SK-N-SH (cell line): ENCODE measurements at regions not wholly inside any gene's neighbourhood (a gene's known extent, or its start where the extent isn't known, plus 50 kb on each side); places are given as distances from the start of the nearest gene placed in this dataset.

Source experiments
- CTCF ChIA-PET: fragments of 300-600, 350-600 bp; formaldehyde crosslinking; extraction: SDS; loops from one replicate; lab custom pipeline; 2021; lab: Yijun Ruan, JAX
- POLR2A ChIA-PET: fragments of 350-600 bp; sonication (Branson Sonifier 250); formaldehyde crosslinking; extraction: SDS; loops from one replicate; lab custom pipeline; 2020; ENCODE audit warnings: antibody characterized with exemption, inconsistent platforms; lab: Yijun Ruan, JAX
- DNase-seq: peaks from one replicate; pipeline ENCODE4 v3.0.0; 2012
- H2AFZ ChIP-seq: fragments of 200-600 bp; sonication (generic); 2 replicates; pipeline ENCODE4 v1.8.1; 2016; ENCODE audit warnings: antibody characterized with exemption, mild to moderate bottlenecking, low read depth
- H3F3A ChIP-seq: fragments of 200-600 bp; sonication (generic); replicated peaks from 2 replicates; pipeline ENCODE3; 2016; ENCODE audit warnings: antibody characterized with exemption, mild to moderate bottlenecking; ENCODE audit not compliant: insufficient read depth
- H3K27ac ChIP-seq, 2 experiments: fragments of 200-500 bp in 1 of 2; fragments of 200-600 bp in 1 of 2; sonication (Bioruptor generic) in 1 of 2; sonication (generic), shearing (Covaris generic) in 1 of 2; 2 replicates each; pipeline versions ENCODE4 v1.5.1 to v1.6.1; 2014 to 2016; ENCODE audit warnings: low read depth in 2 of 2, inconsistent platforms in 1 of 2, low read length in 1 of 2, mild to moderate bottlenecking in 1 of 2, mixed read lengths in 1 of 2
- H3K27me3 ChIP-seq: fragments of 200-600 bp; sonication (generic), shearing (Covaris generic); 2 replicates; pipeline ENCODE4 v1.6.1; 2016; ENCODE audit warnings: mixed run types; ENCODE audit not compliant: insufficient read depth
- H3K36me3 ChIP-seq, 2 experiments: fragments of 200-500 bp in 1 of 2; fragments of 200-600 bp in 1 of 2; sonication (Bioruptor generic) in 1 of 2; sonication (generic) in 1 of 2; replicated peaks in 1 of 2; 2 replicates each; pipeline versions ENCODE3 to v1.5.1; 2014 to 2016; ENCODE audit warnings: low read length in 1 of 2, mild to moderate bottlenecking in 1 of 2; ENCODE audit not compliant: insufficient read depth in 2 of 2, control insufficient read depth in 1 of 2
- H3K4me1 ChIP-seq, 2 experiments: fragments of 200-500 bp in 1 of 2; fragments of 200-600 bp in 1 of 2; sonication (Bioruptor generic) in 1 of 2; sonication (generic), shearing (Covaris generic) in 1 of 2; 2 replicates each; pipeline versions ENCODE4 v1.5.1 to v1.6.1; 2014 to 2016; ENCODE audit warnings: low read depth in 1 of 2, low read length in 1 of 2, mixed run types in 1 of 2; ENCODE audit not compliant: insufficient read depth in 2 of 2, control insufficient read depth in 1 of 2
- H3K4me2 ChIP-seq: fragments of 200-600 bp; sonication (generic), shearing (Covaris generic); 2 replicates; pipeline ENCODE4 v1.6.1; 2017; ENCODE audit warnings: mixed run types
- H3K4me3 ChIP-seq, 2 experiments: fragments of 200-500 bp in 1 of 2; fragments of 200-600 bp in 1 of 2; sonication (Bioruptor generic) in 1 of 2; sonication (generic), shearing (Covaris generic) in 1 of 2; 2 replicates each; pipeline versions ENCODE4 v1.5.1 to v1.8.1; 2014 to 2016; ENCODE audit warnings: low read depth in 2 of 2, inconsistent platforms in 1 of 2, low read length in 1 of 2, mild to moderate bottlenecking in 1 of 2, mixed read lengths in 1 of 2, moderate library complexity in 1 of 2
- H3K79me2 ChIP-seq: fragments of 200-600 bp; sonication (generic); 2 replicates; pipeline ENCODE4 v1.8.1; 2017; ENCODE audit warnings: mild to moderate bottlenecking; ENCODE audit not compliant: insufficient read depth
- H3K9ac ChIP-seq: fragments of 200-600 bp; sonication (generic); 2 replicates; pipeline ENCODE4 v1.6.1; 2017; ENCODE audit warnings: mixed run types
- H3K9me2 ChIP-seq: fragments of 200-600 bp; sonication (generic); 2 replicates; pipeline ENCODE4 v1.6.1; 2017; ENCODE audit warnings: mixed run types
- H3K9me3 ChIP-seq: fragments of 200-600 bp; sonication (generic); 2 replicates; pipeline ENCODE4 v1.6.1; 2017; ENCODE audit warnings: mixed run types, mild to moderate bottlenecking, moderate library complexity
- H4K20me1 ChIP-seq: fragments of 200-600 bp; sonication (generic); 2 replicates; pipeline ENCODE4 v1.6.1; 2017; ENCODE audit warnings: mild to moderate bottlenecking, mixed run types; ENCODE audit not compliant: insufficient read depth
- EP300 ChIP-seq, 2 experiments: IDR thresholded peaks; 2 replicates each; pipeline versions ENCODE4 v1.4.0 to v1.6.1; 2012; ENCODE audit warnings: borderline replicate concordance in 1 of 2, low read depth in 1 of 2, low read length in 1 of 2
- EZH2phosphoT487 ChIP-seq: fragments of 200-600 bp; sonication (generic); IDR thresholded peaks from 2 replicates; pipeline ENCODE4 v1.6.1; 2017; ENCODE audit warnings: low read depth, mixed run types, mild to moderate bottlenecking, antibody characterized with exemption, moderate library complexity, borderline replicate concordance
- FOXM1 ChIP-seq: IDR thresholded peaks from 2 replicates; pipeline ENCODE4 v1.4.0; 2012; ENCODE audit warnings: low read depth, mild to moderate bottlenecking
- GABPA ChIP-seq: IDR thresholded peaks from 2 replicates; pipeline ENCODE4 v1.4.0; 2012; ENCODE audit warnings: low read depth, mild to moderate bottlenecking
- GATA2 ChIP-seq: sonication (generic); formaldehyde crosslinking; IDR thresholded peaks from 2 replicates; pipeline ENCODE4 v1.5.0; 2020; ENCODE audit warnings: mild to moderate bottlenecking, missing genetic modification reagents
- IRF3 ChIP-seq: fragments of 150-350 bp; IDR thresholded peaks from 2 replicates; pipeline ENCODE4 v1.6.1; 2016; ENCODE audit warnings: mild to moderate bottlenecking, low read depth, low read length
- MEF2A ChIP-seq: IDR thresholded peaks from 2 replicates; pipeline ENCODE4 v1.4.0; 2012; ENCODE audit warnings: low read depth, borderline replicate concordance
- MXI1 ChIP-seq: IDR thresholded peaks from 2 replicates; pipeline ENCODE4 v1.6.1; 2012; ENCODE audit warnings: mild to moderate bottlenecking, low read depth, low read length, improper control_type of control experiment
- NFIC ChIP-seq: IDR thresholded peaks from 2 replicates; pipeline ENCODE4 v1.4.0; 2012; ENCODE audit warnings: borderline replicate concordance
- PBX3 ChIP-seq: IDR thresholded peaks from 2 replicates; pipeline ENCODE4; 2012
- POLR2AphosphoS5 ChIP-seq: IDR thresholded peaks from 2 replicates; pipeline ENCODE4 v1.6.1; 2012; ENCODE audit warnings: low read depth, low read length
- RAD21 ChIP-seq: IDR thresholded peaks from 2 replicates; pipeline ENCODE4 v1.6.1; 2012; ENCODE audit warnings: mild to moderate bottlenecking, low read length
- RCOR1 ChIP-seq: fragments of 150-350 bp; IDR thresholded peaks from 2 replicates; pipeline ENCODE4 v1.6.1; 2017; ENCODE audit warnings: antibody characterized with exemption, low read length
- RXRA ChIP-seq: IDR thresholded peaks from 2 replicates; pipeline ENCODE4 v1.4.0; 2012; ENCODE audit warnings: low read depth, mild to moderate bottlenecking, borderline replicate concordance
- SIN3A ChIP-seq: IDR thresholded peaks from 2 replicates; pipeline ENCODE4 v1.6.1; 2012; ENCODE audit warnings: low read depth, mild to moderate bottlenecking, low read length, moderate library complexity, borderline replicate concordance
- SMC3 ChIP-seq: IDR thresholded peaks from 2 replicates; pipeline ENCODE4 v1.6.1; 2012; ENCODE audit warnings: low read depth, low read length, improper control_type of control experiment
- TCF12 ChIP-seq: IDR thresholded peaks from 2 replicates; pipeline ENCODE4 v1.4.0; 2012
- YY1 ChIP-seq: IDR thresholded peaks from 2 replicates; pipeline ENCODE4 v1.4.0; 2012; ENCODE audit warnings: low read depth, mild to moderate bottlenecking
- WGBS: methylation state at CpG from one replicate; pipeline ENCODE4 v1.1.6; 2017; ENCODE audit warnings: low lambda C conversion rate; 5-methylcytosine and 5-hydroxymethylcytosine counted together
- TF ChIP-seq, protein P1 (sequence below): fragments of 150-350 bp; IDR thresholded peaks from 2 replicates; pipeline ENCODE4 v1.6.1; 2017; ENCODE audit warnings: antibody characterized with exemption, low read length, low read depth, borderline replicate concordance
- TF ChIP-seq, protein P2 (sequence below): IDR thresholded peaks from 2 replicates; pipeline ENCODE4 v1.4.0; 2012; ENCODE audit warnings: low read depth, borderline replicate concordance

- Histone ChIP-seq H3K4me3 (no peak overlapping the region), H3K36me3 (no peaks in the 10 kb centered on the region), H3K27me3 (no peaks in the 10 kb centered on the region), H2AFZ (no peak overlapping the region), H3K9ac (no peak overlapping the region), H3K9me3 (no peaks in the 10 kb centered on the region), H3K27ac (no peak overlapping the region), H4K20me1 (no peaks in the 10 kb centered on the region), H3K4me2 (no peak overlapping the region), H3K9me2 (no peaks in the 10 kb centered on the region; the same call in 1 of the 2 replicates), H3K79me2 (no peaks in the 10 kb centered on the region), H3K4me1 (no peaks in the 10 kb centered on the region), H3F3A (no peaks in the 10 kb centered on the region)
- CTCF ChIA-PET = no interaction called here
- POLR2A ChIA-PET = no interaction called here
- TF ChIP-seq IRF3 (no peak), RAD21 (no peak), MEF2A (no peak), YY1 (no peak), GABPA (no peak), POLR2AphosphoS5 (no peak), GATA2 (CRISPR knock-in tag) (no peak), NFIC (no peak), RXRA (no peak)
- TF ChIP-seq, protein P1, sequence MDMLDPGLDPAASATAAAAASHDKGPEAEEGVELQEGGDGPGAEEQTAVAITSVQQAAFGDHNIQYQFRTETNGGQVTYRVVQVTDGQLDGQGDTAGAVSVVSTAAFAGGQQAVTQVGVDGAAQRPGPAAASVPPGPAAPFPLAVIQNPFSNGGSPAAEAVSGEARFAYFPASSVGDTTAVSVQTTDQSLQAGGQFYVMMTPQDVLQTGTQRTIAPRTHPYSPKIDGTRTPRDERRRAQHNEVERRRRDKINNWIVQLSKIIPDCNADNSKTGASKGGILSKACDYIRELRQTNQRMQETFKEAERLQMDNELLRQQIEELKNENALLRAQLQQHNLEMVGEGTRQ = no peak
- no peak for DNase-seq
Measured at GRCh38 chr7:125683156-125683555, 753.5 kb upstream of the POT1 start.

DNA sequence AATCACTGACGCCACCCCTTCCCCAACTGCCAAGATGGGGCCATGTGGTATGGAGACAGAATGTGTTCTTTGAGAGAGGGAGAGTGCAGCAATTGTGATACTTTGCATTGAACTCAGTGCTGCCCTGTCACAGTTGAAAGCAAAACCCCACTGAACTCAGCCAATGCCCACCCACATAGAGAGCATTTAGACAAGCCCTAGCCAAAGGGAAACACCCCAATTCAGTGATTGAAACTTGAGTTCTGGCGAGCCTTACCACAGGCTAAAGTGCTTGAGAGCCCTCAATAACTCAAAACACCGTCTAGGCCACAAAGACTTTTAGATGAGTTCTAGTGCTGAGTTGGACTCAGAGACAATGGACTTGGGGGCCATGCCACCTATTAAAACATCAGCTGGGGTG lies 751.9 kb upstream of the POT1 start:
- 38% methylated on average over 3 of the region's 3 CpGs for WGBS
- CTCF ChIA-PET = no interaction called here
- H2AFZ ChIP-seq = no peak overlapping the region
- no peaks in the 10 kb centered on the region for H4K20me1 ChIP-seq
- no peak overlapping the region for H3K27ac ChIP-seq
- H3K9ac ChIP-seq = no peak overlapping the region
- no peaks in the 10 kb centered on the region for H3K79me2 ChIP-seq
- H3K9me2 ChIP-seq = no peaks in the 10 kb centered on the region; the same call in 1 of the 2 replicates
- no peak for DNase-seq
- H3F3A ChIP-seq = no peaks in the 10 kb centered on the region
- H3K27me3 ChIP-seq = no peaks in the 10 kb centered on the region
- H3K4me2 ChIP-seq = no peak overlapping the region
- H3K9me3 ChIP-seq = no peaks in the 10 kb centered on the region
- H3K4me3 ChIP-seq = no peak overlapping the region
- H3K4me1 ChIP-seq = no peaks in the 10 kb centered on the region
- H3K36me3 ChIP-seq = no peaks in the 10 kb centered on the region
- TF ChIP-seq EP300 (IDR thresholded peaks at IDR 0.05; ENCODE audit: borderline replicate concordance in 1 of 2, low read depth in 1 of 2, low read length in 1 of 2) = no peak
- TF ChIP-seq, protein P1 = no peak
- no peak for TF ChIP-seq SMC3
- TF ChIP-seq PBX3 = no peak
- no peak for TF ChIP-seq GABPA
- TF ChIP-seq SIN3A = no peak
- no peak for TF ChIP-seq GATA2 (CRISPR knock-in tag)
- no peak for TF ChIP-seq MXI1
- TF ChIP-seq RCOR1 = no peak
- no peak for TF ChIP-seq TCF12
- TF ChIP-seq FOXM1 = no peak
- TF ChIP-seq, protein P2, sequence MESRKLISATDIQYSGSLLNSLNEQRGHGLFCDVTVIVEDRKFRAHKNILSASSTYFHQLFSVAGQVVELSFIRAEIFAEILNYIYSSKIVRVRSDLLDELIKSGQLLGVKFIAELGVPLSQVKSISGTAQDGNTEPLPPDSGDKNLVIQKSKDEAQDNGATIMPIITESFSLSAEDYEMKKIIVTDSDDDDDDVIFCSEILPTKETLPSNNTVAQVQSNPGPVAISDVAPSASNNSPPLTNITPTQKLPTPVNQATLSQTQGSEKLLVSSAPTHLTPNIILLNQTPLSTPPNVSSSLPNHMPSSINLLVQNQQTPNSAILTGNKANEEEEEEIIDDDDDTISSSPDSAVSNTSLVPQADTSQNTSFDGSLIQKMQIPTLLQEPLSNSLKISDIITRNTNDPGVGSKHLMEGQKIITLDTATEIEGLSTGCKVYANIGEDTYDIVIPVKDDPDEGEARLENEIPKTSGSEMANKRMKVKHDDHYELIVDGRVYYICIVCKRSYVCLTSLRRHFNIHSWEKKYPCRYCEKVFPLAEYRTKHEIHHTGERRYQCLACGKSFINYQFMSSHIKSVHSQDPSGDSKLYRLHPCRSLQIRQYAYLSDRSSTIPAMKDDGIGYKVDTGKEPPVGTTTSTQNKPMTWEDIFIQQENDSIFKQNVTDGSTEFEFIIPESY = no peak
- no peak for TF ChIP-seq IRF3
- TF ChIP-seq POLR2AphosphoS5 = no peak
- no peak for TF ChIP-seq EZH2phosphoT487
- TF ChIP-seq, all 33 proteins: peak for 0
- POLR2A ChIA-PET = no interaction called here
